Loucy (cell line): ENCODE measurements at regions not wholly inside any gene's neighbourhood (a gene's known extent, or its start where the extent isn't known, plus 50 kb on each side); places are given as distances from the start of the nearest gene placed in this dataset.

Source experiments
- H2AFZ ChIP-seq: fragments of 200-600 bp; sonication (generic); 2 replicates; pipeline ENCODE4 v1.6.0; 2016; ENCODE audit warnings: antibody characterized with exemption, mild to moderate bottlenecking, low read length, moderate library complexity
- H3F3A ChIP-seq: fragments of 200-600 bp; 2 replicates; pipeline ENCODE4 v1.6.0; 2016; ENCODE audit warnings: antibody characterized with exemption, low read depth, mild to moderate bottlenecking
- H3K27me3 ChIP-seq: fragments of 200-600 bp; sonication (generic); 2 replicates; pipeline ENCODE4 v1.6.1; 2014; ENCODE audit warnings: low read length, mild to moderate bottlenecking; ENCODE audit not compliant: insufficient read depth, poor library complexity, severe bottlenecking
- H3K36me3 ChIP-seq: fragments of 200-600 bp; sonication (generic); 2 replicates; pipeline ENCODE4 v1.6.1; 2016; ENCODE audit warnings: low read length; ENCODE audit not compliant: insufficient read depth
- H3K4me1 ChIP-seq: fragments of 200-600 bp; sonication (generic); 2 replicates; pipeline ENCODE4 v1.5.1; 2014; ENCODE audit warnings: low read length, mild to moderate bottlenecking; ENCODE audit not compliant: insufficient read depth, poor library complexity, severe bottlenecking
- H3K4me2 ChIP-seq: fragments of 200-600 bp; sonication (generic); 2 replicates; pipeline ENCODE4 v1.6.0; 2014; ENCODE audit warnings: antibody characterized with exemption, low read length, low read depth, mild to moderate bottlenecking; ENCODE audit not compliant: poor library complexity, severe bottlenecking
- H3K4me3 ChIP-seq: fragments of 200-600 bp; sonication (generic); 2 replicates; pipeline ENCODE4 v1.5.1; 2014; ENCODE audit warnings: low read length, mild to moderate bottlenecking, mixed read lengths; ENCODE audit not compliant: poor library complexity, severe bottlenecking
- H3K79me2 ChIP-seq: fragments of 200-600 bp; sonication (generic); 2 replicates; pipeline ENCODE4 v1.6.1; 2014; ENCODE audit warnings: low read length; ENCODE audit not compliant: insufficient read depth
- H3K9ac ChIP-seq: fragments of 200-600 bp; sonication (generic); 2 replicates; pipeline ENCODE4 v1.6.0; 2014; ENCODE audit warnings: mild to moderate bottlenecking, low read depth, low read length, moderate library complexity; ENCODE audit not compliant: poor library complexity, severe bottlenecking
- H3K9me2 ChIP-seq: fragments of 200-600 bp; sonication (generic); replicated peaks from 2 replicates; pipeline ENCODE4 v1.6.1; 2016; ENCODE audit warnings: low read depth, low read length, mixed read lengths
- H3K9me3 ChIP-seq: fragments of 200-600 bp; sonication (generic); 2 replicates; pipeline ENCODE4 v1.6.1; 2014; ENCODE audit warnings: mild to moderate bottlenecking, antibody characterized with exemption, low read length, low read depth; ENCODE audit not compliant: insufficient read depth
- H4K20me1 ChIP-seq: fragments of 200-600 bp; sonication (generic); 2 replicates; pipeline ENCODE4 v1.6.0; 2014; ENCODE audit warnings: antibody characterized with exemption, low read length, mild to moderate bottlenecking; ENCODE audit not compliant: insufficient read depth, poor library complexity, severe bottlenecking
- CTCF ChIP-seq: fragments of 200-600 bp; sonication (generic); conservative IDR thresholded peaks from 2 replicates; pipeline ENCODE4 v1.5.1; 2014; ENCODE audit warnings: mild to moderate bottlenecking, antibody characterized with exemption, low read length
- EZH2phosphoT487 ChIP-seq: fragments of 200-600 bp; IDR thresholded peaks from 2 replicates; pipeline ENCODE4 v1.6.1; 2018; ENCODE audit warnings: antibody characterized with exemption, mild to moderate bottlenecking, moderate library complexity, borderline replicate concordance

GRCh38 chr6:86380571-86381125 lies 556.7 kb upstream of the HTR1E start:
- Histone ChIP-seq H3K4me1 (no peaks in the 10 kb centered on the region), H2AFZ (no peak overlapping the region), H3F3A (no peaks in the 10 kb centered on the region), H3K36me3 (no peaks in the 10 kb centered on the region), H3K79me2 (no peaks in the 10 kb centered on the region), H3K27me3 (no peaks in the 10 kb centered on the region), H3K9me3 (no peaks in the 10 kb centered on the region; the same call in 1 of the 2 replicates), H3K9ac (no peak overlapping the region), H4K20me1 (no peaks in the 10 kb centered on the region), H3K9me2 (no peaks in the 10 kb centered on the region), H3K4me3 (no peak overlapping the region), H3K4me2 (no peak overlapping the region)
- TF ChIP-seq CTCF, result no peak
- TF ChIP-seq EZH2phosphoT487, result no peak

GRCh38 chr6:86357877-86358276 lies 579.5 kb upstream of the HTR1E start:
- H3K4me3 ChIP-seq, result no peak overlapping the region
- no peaks in the 10 kb centered on the region for H3K79me2 ChIP-seq

GRCh38 chr6:86355271-86355670 lies 582.1 kb upstream of the HTR1E start:
- H2AFZ ChIP-seq, result no peak overlapping the region
- H3F3A ChIP-seq, result no peaks in the 10 kb centered on the region
- H4K20me1 ChIP-seq, result no peaks in the 10 kb centered on the region
- no peaks in the 10 kb centered on the region for H3K36me3 ChIP-seq
- no peak overlapping the region for H3K9ac ChIP-seq
- H3K9me3 ChIP-seq, result no peaks in the 10 kb centered on the region
- TF ChIP-seq EZH2phosphoT487, result no peak
- no peak for TF ChIP-seq CTCF
- H3K4me2 ChIP-seq, result no peak overlapping the region
- H3K27me3 ChIP-seq, result no peaks in the 10 kb centered on the region
- no peaks in the 10 kb centered on the region for H3K79me2 ChIP-seq
- no peaks in the 10 kb centered on the region for H3K9me2 ChIP-seq
- H3K4me1 ChIP-seq, result no peaks in the 10 kb centered on the region
- H3K4me3 ChIP-seq, result no peak overlapping the region

More at GRCh38 chr6:86357877-86358276, 579.5 kb upstream of the HTR1E start:
- Histone ChIP-seq H3K4me1 (no peaks in the 10 kb centered on the region), H3F3A (no peaks in the 10 kb centered on the region), H4K20me1 (no peaks in the 10 kb centered on the region), H3K9ac (no peak overlapping the region), H3K4me2 (no peak overlapping the region), H3K27me3 (no peaks in the 10 kb centered on the region), H3K9me3 (no peaks in the 10 kb centered on the region), H2AFZ (no peak overlapping the region), H3K36me3 (no peaks in the 10 kb centered on the region), H3K9me2 (no peaks in the 10 kb centered on the region)
- TF ChIP-seq EZH2phosphoT487, result no peak
- no peak for TF ChIP-seq CTCF
